Islet precursor cell (in vitro differentiated cells): ENCODE measurements at regions not wholly inside any gene's neighbourhood (a gene's known extent, or its start where the extent isn't known, plus 50 kb on each side); places are given as distances from the start of the nearest gene placed in this dataset.
"Not testable (repeated sequence)": the region's sequence is repeated elsewhere in the genome, so short reads cannot be mapped to it uniquely, and the experiment has no call there.

Experiments used
- DNase-seq: peaks from one replicate; pipeline ENCODE4 v3.0.0-alpha.2; 2018

GRCh38 chr4:183816077-183816476 is 89.0 kb upstream of the STOX2 start:
- DNase-seq = no peak

- DNase-seq = no peak
These were observed 88.1 kb upstream of the STOX2 start for GRCh38 chr4:183816882-183817509.

DNA sequence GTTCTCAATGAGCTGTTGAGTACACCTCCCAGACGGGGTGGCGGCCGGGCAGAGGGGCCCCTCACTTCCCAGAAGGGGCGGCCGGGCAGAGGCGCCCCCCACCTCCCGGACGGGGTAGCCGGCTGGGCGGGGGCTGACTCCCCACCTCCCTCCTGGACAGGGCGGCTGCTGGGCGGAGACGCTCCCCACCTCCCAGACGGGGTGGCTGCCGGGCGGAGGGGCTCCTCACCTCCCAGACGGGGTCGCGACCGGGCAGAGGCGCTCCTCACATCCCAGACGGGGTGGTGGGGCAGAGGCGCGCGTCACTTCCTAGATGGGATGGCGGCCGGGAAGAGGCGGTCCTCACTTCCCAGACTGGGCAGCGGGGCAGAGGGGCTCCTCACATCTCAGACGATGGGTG is 86.5 kb upstream of the STOX2 start:
- not testable (repeated sequence) for DNase-seq

DNA sequence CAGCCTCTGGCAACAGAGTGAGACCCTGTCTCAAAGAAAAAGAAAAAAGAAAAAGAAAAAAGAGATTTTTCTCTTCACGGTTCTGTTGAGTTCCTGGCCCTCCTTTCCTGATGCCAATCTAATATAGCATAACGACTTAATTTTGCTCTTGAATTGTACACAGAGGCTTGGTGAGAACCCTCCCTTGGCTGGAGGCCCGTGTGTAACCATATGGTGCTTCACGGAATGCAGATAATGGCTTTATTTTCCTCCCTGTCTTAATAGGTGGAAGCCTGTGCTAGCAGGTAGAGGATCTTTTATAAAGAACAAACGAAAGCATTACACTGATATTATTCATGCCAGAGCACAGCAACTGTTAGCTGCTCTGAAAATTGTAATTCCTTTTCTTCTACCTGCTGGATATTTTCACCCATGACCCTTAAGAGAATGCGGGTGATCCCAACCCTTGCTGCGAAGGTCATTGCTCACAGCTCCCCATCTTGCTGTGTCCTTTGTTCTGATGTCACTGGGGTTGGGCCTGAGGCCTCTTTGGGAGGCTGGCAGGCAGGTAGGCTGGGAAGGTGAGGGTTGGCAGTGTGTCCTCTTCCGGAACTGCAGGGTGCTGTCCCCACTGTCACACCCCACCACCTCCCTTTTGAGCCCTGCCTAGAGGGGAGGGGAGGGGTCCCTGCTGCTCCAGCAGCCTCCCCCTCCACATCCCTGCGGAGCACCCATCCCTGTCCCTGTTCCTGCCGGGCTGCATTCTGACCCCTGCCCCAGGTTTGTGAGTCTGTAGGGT is 83.8 kb upstream of the STOX2 start:
- no peak for DNase-seq

DNA sequence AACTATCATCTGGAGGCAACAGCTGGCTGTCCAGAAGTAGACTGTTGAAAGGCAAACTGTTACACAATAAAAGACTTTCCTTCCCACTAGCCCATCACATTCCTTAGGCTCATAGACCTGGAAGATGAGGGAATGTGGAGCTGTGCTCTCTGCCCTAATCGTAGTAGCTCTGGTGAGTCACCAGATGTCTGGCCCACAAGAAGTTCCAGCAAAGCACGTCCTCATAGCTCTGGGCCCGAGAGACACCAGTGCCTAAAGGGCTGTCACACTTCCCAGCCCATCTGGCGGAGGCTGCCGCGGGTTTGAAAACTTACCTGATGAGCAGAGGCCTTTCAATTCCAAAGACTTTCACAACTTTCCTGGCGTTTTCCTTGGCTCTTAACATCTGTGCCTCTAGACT is 81.7 kb upstream of the STOX2 start:
- peak; percentile 98 for DNase-seq

GRCh38 chr4:183825346-183825745 is 79.8 kb upstream of the STOX2 start:
- no peak for DNase-seq

DNA sequence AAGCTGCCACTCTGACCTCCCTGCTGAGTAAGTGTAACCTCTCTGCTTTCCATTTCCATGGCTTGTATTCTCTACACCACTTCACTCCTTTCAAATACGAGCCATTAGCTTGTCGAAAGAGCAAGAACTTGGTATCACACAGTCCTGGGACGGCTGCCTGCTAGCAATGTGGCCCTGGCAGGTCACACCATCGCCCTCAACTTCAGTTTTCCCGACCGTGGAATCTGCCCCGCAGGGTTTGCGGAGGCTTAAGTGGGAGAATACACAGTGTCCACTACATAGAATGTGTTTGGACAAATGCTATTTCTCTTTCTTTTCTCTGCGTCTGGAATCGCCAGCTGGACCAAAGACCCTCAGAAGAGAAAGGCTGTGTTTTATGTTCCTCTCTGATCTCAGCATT is 78.6 kb upstream of the STOX2 start:
- no peak for DNase-seq

- no peak for DNase-seq
These were observed 77.0 kb upstream of the STOX2 start for GRCh38 chr4:183828125-183828524.

DNA sequence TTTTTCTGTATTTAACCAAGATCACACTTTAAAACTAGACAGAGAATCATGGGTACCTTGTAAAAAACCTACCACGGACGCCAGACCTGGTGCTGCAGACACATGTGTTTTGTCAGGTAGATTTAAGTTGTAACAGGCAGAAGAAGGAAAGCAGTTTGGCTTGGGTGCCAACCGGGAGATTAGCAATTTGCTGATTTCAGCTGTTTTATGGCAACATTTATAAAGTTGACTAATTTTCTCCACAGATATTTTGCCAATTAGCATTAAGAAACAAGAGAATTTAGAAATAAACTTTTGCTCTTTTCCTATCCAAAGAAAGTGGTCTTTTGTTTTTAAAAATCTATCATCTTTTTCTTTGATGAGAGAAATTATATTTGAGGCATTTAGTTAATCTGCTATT is 76.3 kb upstream of the STOX2 start:
- DNase-seq = no peak

DNA sequence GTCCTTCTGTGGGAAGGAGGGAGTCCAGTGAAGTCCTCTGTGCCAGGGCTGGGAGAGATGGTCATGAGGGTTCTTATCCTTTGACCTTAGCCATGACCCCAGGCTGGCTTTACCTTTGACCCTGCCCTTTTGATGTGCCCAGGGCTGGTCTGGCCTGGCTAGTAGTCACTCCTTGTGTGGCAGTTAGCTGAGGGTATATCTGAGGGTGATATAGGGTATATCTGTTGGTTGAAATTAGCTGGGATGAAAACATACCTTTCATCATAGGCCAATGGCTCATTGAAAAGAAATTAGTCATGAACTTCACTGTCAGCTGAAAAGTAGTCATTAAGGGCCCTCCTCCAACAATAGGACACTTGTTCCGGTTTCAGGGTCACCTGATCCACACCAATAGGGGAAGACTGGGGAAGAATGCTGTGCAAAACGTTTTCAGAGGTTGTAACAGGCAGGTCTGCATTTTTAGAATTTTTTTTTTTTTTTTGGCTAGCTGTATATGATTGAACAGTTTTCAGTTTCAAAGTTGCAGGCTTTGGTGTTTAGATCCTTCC is 74.6 kb upstream of the STOX2 start:
- DNase-seq = no peak

- no peak for DNase-seq
These were observed 74.1 kb upstream of the STOX2 start for GRCh38 chr4:183831026-183831446.

DNA sequence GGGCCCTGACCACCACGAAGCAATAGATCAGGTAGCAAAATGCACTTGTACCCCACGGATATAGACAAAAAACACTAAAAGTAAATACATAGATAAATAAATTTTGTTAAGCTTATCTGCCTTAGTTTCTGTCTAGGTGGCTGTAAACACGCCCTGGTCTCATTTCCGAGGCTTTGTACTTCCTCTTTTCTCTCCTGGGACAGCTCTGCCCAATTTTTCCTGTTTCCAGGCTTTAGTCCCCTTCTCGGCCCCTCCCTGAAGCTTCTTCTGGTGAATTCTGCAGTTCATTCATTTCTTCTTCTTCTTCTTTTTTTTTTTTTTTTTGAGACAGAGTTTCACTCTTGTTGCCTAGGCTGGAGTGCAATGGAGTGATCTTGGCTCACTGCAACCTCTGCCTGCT is 73.4 kb upstream of the STOX2 start:
- DNase-seq = no peak

GRCh38 chr4:183832776-183833450 is 72.2 kb upstream of the STOX2 start:
- DNase-seq = no peak

GRCh38 chr4:183834252-183834651 is 70.9 kb upstream of the STOX2 start:
- DNase-seq = no peak

DNA sequence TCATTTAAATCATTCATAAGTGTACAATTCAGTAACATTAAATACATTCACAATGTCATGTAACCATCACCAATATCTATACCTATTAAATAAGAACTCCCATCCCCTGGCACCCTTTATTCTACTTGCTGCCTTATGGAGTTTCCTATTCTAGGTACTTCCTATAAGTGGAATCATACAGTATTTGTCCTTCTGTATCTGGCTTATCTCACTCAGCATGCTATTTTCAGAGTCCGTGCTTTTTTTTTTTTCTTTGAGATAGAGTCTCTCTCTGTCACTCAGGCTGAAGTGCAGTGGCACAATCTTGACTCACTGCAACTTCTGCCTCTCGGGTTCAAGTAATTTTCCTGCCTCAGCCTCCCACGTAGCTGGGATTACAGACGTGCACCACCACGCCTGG is 67.9 kb upstream of the STOX2 start:
- no peak for DNase-seq

DNA sequence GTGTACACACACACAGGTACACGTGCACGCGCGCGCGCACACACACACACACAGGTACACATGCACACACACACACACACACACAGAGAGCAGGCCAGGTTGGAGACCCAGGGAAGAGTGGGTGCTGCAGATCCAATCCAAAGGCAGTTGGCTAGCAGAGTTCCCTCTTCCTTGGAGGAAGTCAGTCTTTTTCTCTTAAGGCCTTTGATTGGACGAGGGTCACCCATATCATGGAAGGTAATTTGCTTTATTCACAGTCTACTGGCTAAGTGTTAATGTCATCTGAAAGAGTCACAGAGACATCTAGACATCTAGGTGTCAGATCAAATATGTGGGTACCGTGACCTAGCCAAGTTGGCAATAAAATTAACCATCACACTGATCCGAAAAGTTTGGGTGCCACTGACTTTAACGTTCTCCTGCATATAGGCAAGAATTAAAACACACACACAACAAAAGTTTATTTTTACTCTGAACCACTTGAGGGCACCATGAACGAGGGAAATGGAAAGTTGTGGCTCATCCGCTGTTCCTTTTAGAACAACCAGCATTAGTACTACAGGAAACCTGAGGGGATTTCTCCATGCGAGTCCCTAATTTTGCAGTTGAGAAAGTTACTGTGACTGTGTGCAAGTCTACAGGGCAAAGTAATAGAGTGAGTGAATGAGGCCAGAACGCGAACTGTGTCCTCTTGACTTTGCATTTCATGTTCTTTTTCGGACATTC is 66.0 kb upstream of the STOX2 start:
- no peak for DNase-seq

DNA sequence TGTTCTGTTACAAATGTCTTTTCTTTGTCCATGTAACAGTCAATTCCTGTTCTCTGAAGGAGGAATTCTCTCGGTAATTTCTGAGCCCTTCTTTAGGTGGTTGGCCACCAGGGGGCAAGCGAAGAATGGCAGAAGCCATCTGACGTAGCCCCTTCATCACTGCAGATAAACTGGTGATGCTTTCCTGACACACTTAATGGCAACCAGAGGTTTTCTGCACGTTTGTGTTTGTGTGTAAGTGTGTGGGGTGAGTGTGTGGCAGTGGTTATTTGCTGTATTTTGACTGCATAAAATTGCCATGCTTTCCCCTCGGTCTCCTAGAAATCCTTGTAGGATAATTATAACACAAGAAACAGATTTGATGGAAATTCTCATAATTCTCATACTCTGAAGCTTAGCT is 64.8 kb upstream of the STOX2 start:
- DNase-seq = peak; percentile 88

DNA sequence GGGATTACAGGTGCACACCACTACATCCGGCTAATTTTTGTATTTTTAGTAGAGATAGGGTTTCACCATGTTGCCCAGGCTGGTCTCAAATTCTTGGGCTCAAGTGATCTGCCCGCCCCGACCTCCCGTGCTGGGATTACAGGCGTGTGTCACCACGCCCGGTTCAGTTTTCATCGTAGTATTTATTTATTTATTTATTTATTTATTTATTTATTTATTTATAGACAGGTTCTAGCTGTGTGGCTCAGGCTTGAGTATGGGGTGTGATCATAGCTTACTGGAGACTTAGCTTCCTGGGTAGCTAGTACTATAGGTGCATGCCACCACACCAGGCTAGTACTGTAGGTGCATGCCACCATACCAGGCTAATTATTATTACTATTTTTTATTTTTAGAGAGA is 64.1 kb upstream of the STOX2 start:
- DNase-seq = no peak

- no peak for DNase-seq
These were observed 63.0 kb upstream of the STOX2 start for GRCh38 chr4:183842129-183842528.

DNA sequence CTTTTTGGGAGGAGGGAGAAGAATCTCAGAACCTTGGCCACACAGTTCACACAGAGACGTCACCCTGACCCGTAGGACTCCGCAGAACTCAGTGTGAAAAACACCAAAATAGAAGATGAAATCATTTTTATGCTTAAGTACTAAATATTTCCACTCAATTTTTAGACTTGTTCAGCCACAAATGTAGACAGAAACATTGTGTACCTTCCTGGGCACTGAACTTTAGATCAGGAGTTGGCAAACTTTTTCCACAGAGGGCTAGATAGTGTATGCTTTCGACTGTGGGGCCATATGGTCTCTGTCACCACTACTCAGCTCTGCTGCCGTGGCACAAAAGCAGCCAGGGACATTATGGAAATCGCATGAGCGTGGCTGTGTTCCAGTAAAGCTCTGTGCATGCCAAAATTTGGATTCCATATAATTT is 61.8 kb upstream of the STOX2 start:
- no peak for DNase-seq

- no peak for DNase-seq
These were observed 58.2 kb upstream of the STOX2 start for GRCh38 chr4:183846951-183847350.

DNA sequence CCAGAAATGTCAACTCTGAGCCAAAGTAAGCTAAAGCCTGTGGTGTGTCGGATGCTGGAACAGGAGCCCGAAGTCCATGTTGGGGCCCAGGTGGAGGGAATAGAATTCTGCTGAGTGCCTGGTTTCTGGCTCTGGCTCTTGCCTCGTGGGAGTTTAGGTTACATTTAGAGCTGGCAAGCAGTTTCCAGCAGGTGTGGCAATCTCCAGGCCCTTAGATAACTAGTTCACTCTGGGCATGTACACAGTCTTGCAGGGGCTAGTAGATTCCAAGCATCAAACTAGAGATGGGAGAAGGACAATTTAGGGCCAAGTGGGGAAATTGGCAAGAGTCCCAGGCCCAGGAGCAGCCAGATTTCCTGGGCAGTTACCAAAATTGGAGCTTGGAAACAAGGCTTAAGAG is 56.3 kb upstream of the STOX2 start:
- DNase-seq = no peak

GRCh38 chr4:183852910-183853547 is 52.1 kb upstream of the STOX2 start:
- DNase-seq = no peak
